Endothelial cell of umbilical vein (primary cell): ENCODE measurements at regions not wholly inside any gene's neighbourhood (a gene's known extent, or its start where the extent isn't known, plus 50 kb on each side); places are given as distances from the start of the nearest gene placed in this dataset.

ENCODE experiments used
- EZH2 ChIP-seq: IDR thresholded peaks from 2 replicates; pipeline ENCODE4 v1.6.1; 2012; ENCODE audit warnings: borderline replicate concordance, low read depth, mild to moderate bottlenecking, moderate library complexity, low read length, inconsistent platforms; ENCODE audit not compliant: severe bottlenecking
- FOS ChIP-seq: IDR thresholded peaks from 2 replicates; pipeline ENCODE4 v1.6.1; 2011; ENCODE audit warnings: mild to moderate bottlenecking, low read length, moderate library complexity, borderline replicate concordance; ENCODE audit not compliant: insufficient read depth
- GATA2 ChIP-seq: IDR thresholded peaks from 2 replicates; pipeline ENCODE4 v1.7.0; 2011; ENCODE audit warnings: low read depth, mild to moderate bottlenecking, moderate library complexity, mixed read lengths, low read length; ENCODE audit not compliant: insufficient read length, insufficient read depth
- JUN ChIP-seq: IDR thresholded peaks from 2 replicates; pipeline ENCODE4 v1.6.1; 2011; ENCODE audit warnings: borderline replicate concordance, low read depth; ENCODE audit not compliant: insufficient read length, insufficient read depth
- MYC ChIP-seq: IDR thresholded peaks from one replicate; pipeline ENCODE4 v1.6.1; 2011; ENCODE audit warnings: mild to moderate bottlenecking, low read depth, low read length
- POLR2A ChIP-seq: IDR thresholded peaks from 2 replicates; pipeline ENCODE4 v1.6.1; 2012; ENCODE audit warnings: low read depth, mild to moderate bottlenecking, control low read depth, low read length
- POLR2AphosphoS5 ChIP-seq: IDR thresholded peaks from 2 replicates; pipeline ENCODE4 v1.6.1; 2012; ENCODE audit warnings: low read depth, mild to moderate bottlenecking, control low read depth, low read length, moderate library complexity; ENCODE audit not compliant: insufficient read depth
- TF ChIP-seq, protein P1 (sequence below), 2 donors: IDR thresholded peaks; 1 replicate in 1 of 2; 2 replicates in 1 of 2; pipeline ENCODE4 v1.5.1; 2011; ENCODE audit warnings: low read length in 2 of 2, mild to moderate bottlenecking in 2 of 2, moderate library complexity in 2 of 2, control low read depth in 1 of 2, inconsistent platforms in 1 of 2, low read depth in 1 of 2; ENCODE audit not compliant: insufficient read depth in 1 of 2; ENCODE audit errors: extremely low read depth in 1 of 2
- TF ChIP-seq, protein P2 (sequence below): IDR thresholded peaks from 2 replicates; pipeline ENCODE4 v1.6.1; 2011; ENCODE audit not compliant: insufficient read depth, insufficient read length

DNA sequence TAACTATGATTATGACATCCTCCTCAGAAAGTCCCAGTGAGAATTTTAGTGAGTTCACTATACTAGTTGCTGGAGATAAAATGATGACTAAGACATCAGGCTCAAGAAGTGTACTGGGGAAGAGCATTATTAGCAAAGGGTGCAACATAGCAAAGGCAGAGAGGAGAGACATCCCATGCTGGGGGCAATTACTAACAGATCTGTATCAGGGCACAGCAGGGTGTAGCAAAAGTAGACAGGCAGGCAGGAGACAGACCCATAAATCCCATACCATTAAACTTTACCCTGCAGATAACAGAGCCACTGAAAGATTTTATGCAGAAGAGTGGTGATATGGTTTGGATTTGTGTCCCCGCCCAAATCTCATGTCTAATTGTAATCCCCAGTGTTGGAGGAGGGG is 161.7 kb downstream of the SP3 start:
- no peak for TF ChIP-seq POLR2AphosphoS5
- TF ChIP-seq, protein P1, sequence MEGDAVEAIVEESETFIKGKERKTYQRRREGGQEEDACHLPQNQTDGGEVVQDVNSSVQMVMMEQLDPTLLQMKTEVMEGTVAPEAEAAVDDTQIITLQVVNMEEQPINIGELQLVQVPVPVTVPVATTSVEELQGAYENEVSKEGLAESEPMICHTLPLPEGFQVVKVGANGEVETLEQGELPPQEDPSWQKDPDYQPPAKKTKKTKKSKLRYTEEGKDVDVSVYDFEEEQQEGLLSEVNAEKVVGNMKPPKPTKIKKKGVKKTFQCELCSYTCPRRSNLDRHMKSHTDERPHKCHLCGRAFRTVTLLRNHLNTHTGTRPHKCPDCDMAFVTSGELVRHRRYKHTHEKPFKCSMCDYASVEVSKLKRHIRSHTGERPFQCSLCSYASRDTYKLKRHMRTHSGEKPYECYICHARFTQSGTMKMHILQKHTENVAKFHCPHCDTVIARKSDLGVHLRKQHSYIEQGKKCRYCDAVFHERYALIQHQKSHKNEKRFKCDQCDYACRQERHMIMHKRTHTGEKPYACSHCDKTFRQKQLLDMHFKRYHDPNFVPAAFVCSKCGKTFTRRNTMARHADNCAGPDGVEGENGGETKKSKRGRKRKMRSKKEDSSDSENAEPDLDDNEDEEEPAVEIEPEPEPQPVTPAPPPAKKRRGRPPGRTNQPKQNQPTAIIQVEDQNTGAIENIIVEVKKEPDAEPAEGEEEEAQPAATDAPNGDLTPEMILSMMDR (IDR thresholded peaks at IDR 0.05; ENCODE audit: extremely low read depth in 1 of 2, insufficient read depth in 1 of 2, low read depth in 1 of 2, low read length in 2 of 2) = no peak
- TF ChIP-seq GATA2 = no peak
- TF ChIP-seq POLR2A = no peak
- TF ChIP-seq, protein P2, sequence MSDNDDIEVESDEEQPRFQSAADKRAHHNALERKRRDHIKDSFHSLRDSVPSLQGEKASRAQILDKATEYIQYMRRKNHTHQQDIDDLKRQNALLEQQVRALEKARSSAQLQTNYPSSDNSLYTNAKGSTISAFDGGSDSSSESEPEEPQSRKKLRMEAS = no peak
- no peak for TF ChIP-seq JUN
- TF ChIP-seq EZH2 = no peak
- no peak for TF ChIP-seq MYC
- no peak for TF ChIP-seq FOS
